Esophagus squamous epithelium (tissue), 4 donors: ENCODE measurements at regions not wholly inside any gene's neighbourhood (a gene's known extent, or its start where the extent isn't known, plus 50 kb on each side); places are given as distances from the start of the nearest gene placed in this dataset.

ENCODE experiments used
- CTCF ChIP-seq, 6 experiments: fragments of 450-650 bp in 4 of 6; fragments of 200-600 bp in 2 of 6; sonication (generic) in 2 of 6; IDR thresholded peaks; one replicate each; pipeline ENCODE4 v1.5.1; 2016 to 2019; ENCODE audit warnings: antibody characterized with exemption in 6 of 6, mild to moderate bottlenecking in 4 of 6, moderate library complexity in 4 of 6
- POLR2A ChIP-seq, 4 donors: fragments of 450-650 bp; IDR thresholded peaks; one replicate each; pipeline ENCODE4 v1.6.1; 2017; ENCODE audit warnings: antibody characterized with exemption in 4 of 4, mild to moderate bottlenecking in 4 of 4, moderate library complexity in 3 of 4

GRCh38 chr4:178414881-178415446 lies 972.7 kb upstream of the AGA start:
- TF ChIP-seq CTCF (IDR thresholded peaks at IDR 0.05): no peak
- TF ChIP-seq POLR2A (IDR thresholded peaks at IDR 0.05): no peak
